DND-41 (cell line): ENCODE measurements at regions not wholly inside any gene's neighbourhood (a gene's known extent, or its start where the extent isn't known, plus 50 kb on each side); places are given as distances from the start of the nearest gene placed in this dataset.

Experiments
- ATAC-seq: fragments of 200-7000 bp; cut with Tn5 transposase; 3 replicates; pipeline ENCODE4 v1.9.1; 2021; ENCODE audit warnings: low read depth; ENCODE audit not compliant: insufficient read depth
- DNase-seq: peaks from one replicate; pipeline ENCODE4 v3.0.0-alpha.2; 2020
- H2AFZ ChIP-seq: 2 replicates; pipeline ENCODE4 v1.6.0; 2012; ENCODE audit warnings: low read depth, low read length
- H3K27ac ChIP-seq: 2 replicates; pipeline ENCODE4 v1.5.1; 2012; ENCODE audit warnings: low read length, inconsistent platforms
- H3K27me3 ChIP-seq: fragments of 200-600 bp; sonication (generic); 2 replicates; pipeline ENCODE4 v1.6.0; 2012; ENCODE audit warnings: low read length, mild to moderate bottlenecking, inconsistent platforms; ENCODE audit not compliant: insufficient read depth, poor library complexity
- H3K36me3 ChIP-seq: 2 replicates; pipeline ENCODE4 v1.5.1; 2012; ENCODE audit warnings: low read length, inconsistent platforms; ENCODE audit not compliant: insufficient read depth
- H3K4me1 ChIP-seq: 2 replicates; pipeline ENCODE4 v1.5.1; 2012; ENCODE audit warnings: mild to moderate bottlenecking, low read length; ENCODE audit not compliant: insufficient read depth
- H3K4me2 ChIP-seq: 2 replicates; pipeline ENCODE4 v1.6.0; 2012; ENCODE audit warnings: mild to moderate bottlenecking, moderate library complexity, low read length, inconsistent platforms; ENCODE audit not compliant: insufficient read depth
- H3K4me3 ChIP-seq, 2 experiments: fragments of 200-600 bp in 1 of 2; shearing (Covaris generic) in 1 of 2; 2 replicates each; pipeline ENCODE4 v1.5.1; 2012 to 2016; ENCODE audit warnings: inconsistent platforms in 2 of 2, low read length in 2 of 2, mild to moderate bottlenecking in 2 of 2, low read depth in 1 of 2, moderate library complexity in 1 of 2
- H3K79me2 ChIP-seq: 2 replicates; pipeline ENCODE4 v1.6.0; 2012; ENCODE audit warnings: low read length, inconsistent platforms; ENCODE audit not compliant: insufficient read depth
- H3K9ac ChIP-seq: 2 replicates; pipeline ENCODE4 v1.6.0; 2012; ENCODE audit warnings: low read depth, mild to moderate bottlenecking, inconsistent platforms, low read length, moderate library complexity
- H3K9me3 ChIP-seq: 2 replicates; pipeline ENCODE4 v1.5.1; 2012; ENCODE audit warnings: low read length, moderate library complexity, mild to moderate bottlenecking, inconsistent platforms; ENCODE audit not compliant: insufficient read depth, severe bottlenecking
- H4K20me1 ChIP-seq: 2 replicates; pipeline ENCODE4 v1.6.0; 2012; ENCODE audit warnings: low read length; ENCODE audit not compliant: insufficient read depth
- EZH2 ChIP-seq: IDR thresholded peaks from 3 replicates; pipeline ENCODE4 v1.6.1; 2012; ENCODE audit warnings: borderline replicate concordance, low read depth, mild to moderate bottlenecking, moderate library complexity, low read length, inconsistent platforms; ENCODE audit not compliant: severe bottlenecking
- TF ChIP-seq, protein P1 (sequence below): IDR thresholded peaks from 2 replicates; pipeline ENCODE4 v1.5.1; 2012; ENCODE audit warnings: borderline replicate concordance, low read length, moderate library complexity, mild to moderate bottlenecking; ENCODE audit not compliant: poor library complexity, severe bottlenecking; ENCODE audit errors: extremely low read depth

DNA sequence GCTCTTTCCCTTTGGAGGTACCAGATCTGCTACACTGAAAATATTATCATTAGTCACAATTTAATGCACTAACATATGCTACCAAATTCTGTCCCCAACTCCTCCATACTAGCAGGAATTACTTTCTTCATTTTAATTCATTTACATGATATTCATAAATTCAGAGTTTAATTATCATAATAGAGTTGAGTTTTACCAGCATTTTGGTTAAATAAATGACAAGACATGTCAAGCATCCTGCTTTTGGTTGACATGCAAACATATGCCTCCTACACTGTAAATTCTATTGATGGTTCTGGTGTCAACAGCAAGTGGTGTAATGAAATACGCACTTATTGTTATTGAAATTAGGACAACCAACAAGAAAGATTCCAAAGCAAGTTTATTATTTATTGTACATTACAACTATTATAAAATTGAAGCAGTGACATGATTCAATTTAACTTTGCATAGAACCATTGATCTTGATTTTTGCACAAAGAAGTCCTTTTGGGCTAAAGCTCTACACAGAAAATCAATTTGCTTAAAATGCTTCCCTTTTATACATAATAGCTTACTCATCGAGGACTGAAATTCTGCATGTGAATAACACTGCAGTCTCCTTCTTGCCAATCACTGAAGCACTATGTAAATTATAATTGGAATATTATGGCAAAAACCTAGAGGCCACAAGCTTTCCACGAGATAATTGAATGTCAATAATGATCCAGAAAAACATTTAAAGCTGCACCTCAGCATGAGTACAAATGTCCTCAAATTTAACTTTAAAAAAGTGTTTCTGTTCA is 728.6 kb upstream of the ADGRL2 start:
- Histone ChIP-seq H2AFZ (no peak overlapping the region), H3K79me2 (no peaks in the 10 kb centered on the region), H3K9ac (no peak overlapping the region), H3K27ac (no peak overlapping the region), H3K4me1 (no peaks in the 10 kb centered on the region), H3K36me3 (no peaks in the 10 kb centered on the region), H3K27me3 (no peaks in the 10 kb centered on the region), H4K20me1 (no peaks in the 10 kb centered on the region), H3K9me3 (no peaks in the 10 kb centered on the region), H3K4me2 (no peak overlapping the region), H3K4me3 (no peak overlapping the region)
- TF ChIP-seq EZH2, result no peak
- TF ChIP-seq, protein P1, sequence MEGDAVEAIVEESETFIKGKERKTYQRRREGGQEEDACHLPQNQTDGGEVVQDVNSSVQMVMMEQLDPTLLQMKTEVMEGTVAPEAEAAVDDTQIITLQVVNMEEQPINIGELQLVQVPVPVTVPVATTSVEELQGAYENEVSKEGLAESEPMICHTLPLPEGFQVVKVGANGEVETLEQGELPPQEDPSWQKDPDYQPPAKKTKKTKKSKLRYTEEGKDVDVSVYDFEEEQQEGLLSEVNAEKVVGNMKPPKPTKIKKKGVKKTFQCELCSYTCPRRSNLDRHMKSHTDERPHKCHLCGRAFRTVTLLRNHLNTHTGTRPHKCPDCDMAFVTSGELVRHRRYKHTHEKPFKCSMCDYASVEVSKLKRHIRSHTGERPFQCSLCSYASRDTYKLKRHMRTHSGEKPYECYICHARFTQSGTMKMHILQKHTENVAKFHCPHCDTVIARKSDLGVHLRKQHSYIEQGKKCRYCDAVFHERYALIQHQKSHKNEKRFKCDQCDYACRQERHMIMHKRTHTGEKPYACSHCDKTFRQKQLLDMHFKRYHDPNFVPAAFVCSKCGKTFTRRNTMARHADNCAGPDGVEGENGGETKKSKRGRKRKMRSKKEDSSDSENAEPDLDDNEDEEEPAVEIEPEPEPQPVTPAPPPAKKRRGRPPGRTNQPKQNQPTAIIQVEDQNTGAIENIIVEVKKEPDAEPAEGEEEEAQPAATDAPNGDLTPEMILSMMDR, result no peak
- no peak for ATAC-seq
- no peak for DNase-seq

DNA sequence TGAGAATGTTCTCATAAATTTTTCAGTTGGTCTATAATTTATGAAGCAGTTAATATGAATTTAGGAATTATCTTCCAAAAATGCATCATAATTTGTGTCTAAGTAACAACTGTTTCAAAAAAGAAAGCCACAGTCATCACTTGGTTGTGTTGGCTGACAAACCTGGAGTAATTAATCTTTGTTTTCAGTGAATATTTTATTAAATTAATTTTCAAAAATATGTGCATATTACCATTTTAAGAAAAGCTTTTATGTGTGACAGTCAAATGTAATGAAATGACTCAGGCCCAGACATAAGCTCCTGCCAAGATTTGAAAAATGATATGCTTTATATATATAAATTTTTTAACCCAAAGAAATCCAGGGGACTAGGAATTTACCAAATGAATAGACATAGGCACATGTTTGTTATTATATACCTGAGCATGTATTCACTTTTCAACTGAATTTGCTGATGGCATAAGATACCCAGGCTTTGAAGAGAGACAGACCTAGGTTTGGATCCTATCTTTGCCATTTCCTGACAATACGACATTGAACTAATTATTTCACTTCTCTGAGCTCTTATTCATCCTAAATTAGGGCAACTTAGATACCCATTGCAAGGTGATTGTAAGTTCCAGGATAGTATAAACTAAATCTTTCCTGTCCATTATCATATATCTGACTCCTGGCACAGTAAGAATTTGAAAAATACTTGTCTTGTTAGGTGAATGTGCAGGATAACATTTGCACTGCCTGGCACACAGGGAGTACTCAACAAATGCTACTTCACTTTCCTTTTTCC is 729.5 kb upstream of the ADGRL2 start:
- H3K9me3 ChIP-seq, result no peaks in the 10 kb centered on the region
- no peak overlapping the region for H3K4me2 ChIP-seq
- DNase-seq (no peak), ATAC-seq (no peak)
- no peaks in the 10 kb centered on the region for H3K36me3 ChIP-seq
- no peak overlapping the region for H3K9ac ChIP-seq
- H3K79me2 ChIP-seq, result no peaks in the 10 kb centered on the region
- H3K4me1 ChIP-seq, result no peaks in the 10 kb centered on the region
- TF ChIP-seq EZH2, result no peak
- TF ChIP-seq, protein P1, result no peak
- H2AFZ ChIP-seq, result no peak overlapping the region
- no peaks in the 10 kb centered on the region for H3K27me3 ChIP-seq
- H3K27ac ChIP-seq, result no peak overlapping the region
- no peaks in the 10 kb centered on the region for H4K20me1 ChIP-seq
- no peak overlapping the region for H3K4me3 ChIP-seq

DNA sequence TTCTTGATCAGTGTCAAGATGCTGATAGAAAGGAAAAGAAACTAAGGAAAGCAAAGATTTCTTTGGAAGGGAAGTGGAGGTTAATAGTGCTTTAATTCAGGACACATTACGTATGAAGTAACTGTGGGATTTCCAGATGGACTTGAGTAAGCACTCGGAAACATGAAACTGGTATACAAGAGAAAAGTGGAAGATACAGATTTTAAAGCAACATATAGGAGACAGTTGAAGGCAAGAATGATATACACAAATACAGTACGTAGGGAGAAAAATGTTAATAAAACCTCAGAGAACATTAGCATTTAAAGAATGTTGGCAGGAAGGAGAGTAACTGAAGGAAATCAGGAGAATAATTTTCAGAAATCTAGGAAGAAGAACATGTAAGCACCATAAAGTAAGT is 730.9 kb upstream of the ADGRL2 start:
- Histone ChIP-seq H3K9me3 (no peaks in the 10 kb centered on the region), H3K9ac (no peak overlapping the region), H3K36me3 (no peaks in the 10 kb centered on the region), H3K27me3 (no peaks in the 10 kb centered on the region), H2AFZ (no peak overlapping the region), H3K4me1 (no peaks in the 10 kb centered on the region), H3K79me2 (no peaks in the 10 kb centered on the region), H4K20me1 (no peaks in the 10 kb centered on the region), H3K4me2 (no peak overlapping the region), H3K4me3 (no peak overlapping the region), H3K27ac (no peak overlapping the region)
- no peak for DNase-seq
- TF ChIP-seq EZH2, result no peak
- TF ChIP-seq, protein P1, result no peak
- ATAC-seq, result no peak
